CD4-positive, CD25-positive, alpha-beta regulatory T cell (primary cell): ENCODE measurements at regions not wholly inside any gene's neighbourhood (a gene's known extent, or its start where the extent isn't known, plus 50 kb on each side); places are given as distances from the start of the nearest gene placed in this dataset.
A peak's percentile ranks its signal among the peaks of the same experiment; 100 is the strongest.

ENCODE experiments used
- ATAC-seq, 2 donors: fragments of 150-1000 bp; cut with Tn5 transposase; one replicate each; pipeline ENCODE4 v1.10.0; 2021; ENCODE audit warnings: low read depth in 2 of 2, moderate number of reproducible peaks in 2 of 2, moderate library complexity in 1 of 2
- DNase-seq, 3 donors: peaks; one replicate each; pipeline versions ENCODE4 v3.0.0 to v3.0.0-alpha.2; 2012 to 2022; ENCODE audit warnings: mixed read lengths in 1 of 3
- H3K27ac ChIP-seq: one replicate; pipeline ENCODE4 v1.7.0; 2013; ENCODE audit warnings: mild to moderate bottlenecking, low read length; ENCODE audit not compliant: insufficient read depth, poor library complexity, severe bottlenecking
- H3K27me3 ChIP-seq: one replicate; pipeline ENCODE4 v1.7.0; 2013; ENCODE audit warnings: low read length; ENCODE audit not compliant: control insufficient read depth, insufficient read depth
- H3K36me3 ChIP-seq: one replicate; pipeline ENCODE4 v1.7.0; 2013; ENCODE audit warnings: mild to moderate bottlenecking, low read length, moderate library complexity; ENCODE audit not compliant: control insufficient read depth, insufficient read depth
- H3K4me1 ChIP-seq: 2 replicates; pipeline ENCODE4 v1.7.0; 2013; ENCODE audit warnings: mild to moderate bottlenecking, low read length; ENCODE audit not compliant: insufficient read depth, control insufficient read depth, poor library complexity, severe bottlenecking
- H3K4me3 ChIP-seq: one replicate; pipeline ENCODE4 v1.7.0; 2013; ENCODE audit warnings: low read depth, mild to moderate bottlenecking, low read length, moderate library complexity
- H3K9me3 ChIP-seq, 2 experiments: 1 replicate in 1 of 2; 2 replicates in 1 of 2; pipeline ENCODE4 v1.7.0; 2013; ENCODE audit warnings: low read length in 2 of 2, mild to moderate bottlenecking in 1 of 2, moderate library complexity in 1 of 2; ENCODE audit not compliant: control insufficient read depth in 2 of 2
- H3K27ac Mint-ChIP-seq, 3 donors: one replicate each; pipeline ENCODE4 v1.8.0; 2020 to 2022; ENCODE audit warnings: mild to moderate bottlenecking in 3 of 3, mixed read lengths in 3 of 3, moderate library complexity in 2 of 3
- H3K27me3 Mint-ChIP-seq: one replicate; pipeline ENCODE4 v1.8.0; 2022; ENCODE audit warnings: mild to moderate bottlenecking, mixed read lengths
- H3K36me3 Mint-ChIP-seq: one replicate; pipeline ENCODE4 v1.8.0; 2020; ENCODE audit warnings: mixed read lengths
- H3K4me1 Mint-ChIP-seq, 4 donors: one replicate each; pipeline ENCODE4 v1.8.0; 2020 to 2022; ENCODE audit warnings: mixed read lengths in 4 of 4, mild to moderate bottlenecking in 1 of 4
- H3K4me3 Mint-ChIP-seq, 4 donors: one replicate each; pipeline ENCODE4 v1.8.0; 2020 to 2022; ENCODE audit warnings: mild to moderate bottlenecking in 4 of 4, mixed read lengths in 4 of 4, moderate library complexity in 3 of 4
- H3K9me3 Mint-ChIP-seq, 7 donors: one replicate each; pipeline ENCODE4 v1.8.0; 2020 to 2022; ENCODE audit warnings: mixed read lengths in 7 of 7, mild to moderate bottlenecking in 3 of 7, moderate library complexity in 2 of 7

DNA sequence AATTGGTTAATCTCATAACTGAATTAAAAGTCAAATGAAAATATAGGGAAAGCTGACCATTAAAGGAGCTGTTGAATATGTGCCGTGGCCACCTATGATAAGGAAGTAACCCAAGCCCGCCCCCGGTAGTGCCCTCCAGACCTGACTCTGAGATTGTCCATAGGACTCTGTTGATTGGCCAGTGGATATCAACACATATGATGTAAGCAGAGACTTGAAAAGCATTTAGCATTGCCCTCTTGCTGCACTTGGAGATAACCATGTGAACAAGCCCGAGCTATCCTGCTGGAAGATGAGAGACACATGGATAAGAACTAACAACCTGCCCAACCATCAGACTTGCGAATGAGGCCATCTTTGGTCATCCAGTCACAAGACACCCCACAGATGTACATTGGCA, 83.2 kb downstream of the LINC00237 start:
- H3K27ac ChIP-seq, result no peak overlapping the region
- ATAC-seq (no peak), DNase-seq (no peak)
- no peaks in the 10 kb centered on the region for H3K36me3 ChIP-seq
- no peaks in the 10 kb centered on the region for H3K4me1 ChIP-seq
- no peaks in the 10 kb centered on the region for H3K9me3 ChIP-seq
- H3K27me3 ChIP-seq, result peaks cover 11% of the 10 kb centered on the region
- H3K27ac Mint-ChIP-seq, result no peak overlapping the region
- H3K9me3 Mint-ChIP-seq, result peaks cover 0 to 2% (median 0%) of the 10 kb centered on the region in 7 donors
- no peaks in the 10 kb centered on the region for H3K36me3 Mint-ChIP-seq
- H3K4me3 Mint-ChIP-seq, result no peak overlapping the region
- no peak overlapping the region for H3K4me3 ChIP-seq
- peaks cover 20% of the 10 kb centered on the region for H3K27me3 Mint-ChIP-seq
- no peaks in the 10 kb centered on the region for H3K4me1 Mint-ChIP-seq

DNA sequence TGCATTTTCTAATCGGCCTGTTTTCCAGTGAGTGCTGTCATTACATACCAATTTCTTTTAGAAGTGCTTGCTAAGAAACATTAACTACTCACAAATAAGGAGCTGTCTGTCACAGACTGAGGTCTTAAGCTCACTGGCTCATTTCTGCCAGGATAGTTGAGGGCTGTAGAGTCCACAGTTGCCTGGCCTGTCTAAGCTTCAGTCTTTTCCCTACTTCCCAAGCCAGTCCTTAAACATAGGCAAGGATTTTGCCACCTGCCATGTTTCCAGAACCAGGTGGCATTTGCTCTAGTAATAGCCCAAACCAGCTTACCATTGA, 84.7 kb downstream of the LINC00237 start:
- peaks cover 0 to 2% (median 0%) of the 10 kb centered on the region in 7 donors for H3K9me3 Mint-ChIP-seq
- peaks cover 26% of the 10 kb centered on the region for H3K27me3 Mint-ChIP-seq
- ATAC-seq, result no peak

DNA sequence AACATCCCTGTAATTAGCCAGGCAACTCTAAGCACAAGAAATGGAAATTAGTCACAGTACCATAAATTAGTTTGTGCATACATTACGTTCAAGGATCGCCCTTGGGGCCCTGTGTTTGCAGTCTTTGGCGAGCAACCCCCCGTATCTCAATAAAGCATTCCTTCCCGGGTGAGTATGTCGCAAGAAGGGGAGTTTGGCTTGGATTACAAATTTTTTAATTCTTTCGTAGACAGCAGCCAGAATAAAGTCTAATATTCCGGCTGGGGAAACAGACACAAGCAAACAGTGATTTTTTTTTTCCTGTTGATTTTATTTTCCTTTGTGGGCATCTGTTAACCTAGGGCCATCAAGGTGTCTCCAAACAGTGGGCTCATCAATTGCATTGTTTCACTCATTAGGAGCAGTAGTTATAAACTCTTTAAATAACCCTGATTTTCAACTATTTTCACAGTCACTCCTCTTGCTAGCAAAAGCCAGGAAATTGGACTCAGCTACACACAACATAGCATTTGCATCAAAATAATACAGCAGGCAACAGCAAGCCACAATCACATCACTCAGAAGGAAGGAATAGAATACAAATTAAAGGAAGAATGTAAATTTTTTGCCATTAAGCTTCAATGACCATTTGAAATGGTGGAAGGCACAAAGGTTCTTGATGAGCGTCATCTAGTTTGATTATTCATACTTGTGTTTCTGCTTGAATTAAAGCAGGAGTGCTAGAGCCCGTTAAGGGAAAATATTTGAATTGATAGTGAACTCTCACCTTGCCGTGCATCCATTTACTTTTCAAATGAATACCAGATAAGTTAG, 85.3 kb downstream of the LINC00237 start:
- H3K27me3 Mint-ChIP-seq, result peaks cover 26% of the 10 kb centered on the region
- ATAC-seq, result no peak

More for the DNA sequence above, 84.7 kb downstream of the LINC00237 start:
- no peaks in the 10 kb centered on the region for H3K4me1 ChIP-seq
- H3K27me3 ChIP-seq, result peaks cover 15% of the 10 kb centered on the region
- Mint-ChIP-seq H3K4me3 (no peak overlapping the region), H3K4me1 (no peaks in the 10 kb centered on the region), H3K27ac (no peak overlapping the region), H3K36me3 (no peaks in the 10 kb centered on the region)
- no peak for DNase-seq
- H3K4me3 ChIP-seq, result no peak overlapping the region
- no peaks in the 10 kb centered on the region for H3K36me3 ChIP-seq
- no peaks in the 10 kb centered on the region for H3K9me3 ChIP-seq
- H3K27ac ChIP-seq, result no peak overlapping the region

GRCh38 chr20:21019814-21020658, 86.1 kb downstream of the LINC00237 start:
- Mint-ChIP-seq H3K4me3 (no peak overlapping the region), H3K9me3 (no peaks in the 10 kb centered on the region), H3K27me3 (peaks cover 31% of the 10 kb centered on the region), H3K36me3 (no peaks in the 10 kb centered on the region), H3K27ac (peak overlapping the region in 1 of 3 donors; percentile 50), H3K4me1 (no peaks in the 10 kb centered on the region)
- Histone ChIP-seq H3K4me3 (no peak overlapping the region), H3K4me1 (no peaks in the 10 kb centered on the region), H3K27me3 (peaks cover 15% of the 10 kb centered on the region), H3K27ac (no peak overlapping the region), H3K9me3 (no peaks in the 10 kb centered on the region), H3K36me3 (no peaks in the 10 kb centered on the region)
- DNase-seq (no peak), ATAC-seq (no peak)

More for the DNA sequence above, 85.3 kb downstream of the LINC00237 start:
- H3K4me1 Mint-ChIP-seq, result no peaks in the 10 kb centered on the region
- H3K9me3 Mint-ChIP-seq, result no peaks in the 10 kb centered on the region
- no peak overlapping the region for H3K4me3 Mint-ChIP-seq
- no peak overlapping the region for H3K27ac Mint-ChIP-seq
- H3K36me3 ChIP-seq, result no peaks in the 10 kb centered on the region
- no peak overlapping the region for H3K27ac ChIP-seq
- H3K9me3 ChIP-seq, result no peaks in the 10 kb centered on the region
- DNase-seq, result no peak
- H3K4me1 ChIP-seq, result no peaks in the 10 kb centered on the region
- H3K4me3 ChIP-seq, result no peak overlapping the region
- H3K27me3 ChIP-seq, result peaks cover 15% of the 10 kb centered on the region
- H3K36me3 Mint-ChIP-seq, result no peaks in the 10 kb centered on the region

GRCh38 chr20:21019468-21019813, 86.7 kb downstream of the LINC00237 start:
- Histone ChIP-seq H3K36me3 (no peaks in the 10 kb centered on the region), H3K27ac (no peak overlapping the region), H3K9me3 (no peaks in the 10 kb centered on the region), H3K27me3 (peaks cover 15% of the 10 kb centered on the region), H3K4me3 (no peak overlapping the region), H3K4me1 (no peaks in the 10 kb centered on the region)
- DNase-seq, result no peak
- Mint-ChIP-seq H3K27me3 (peaks cover 34% of the 10 kb centered on the region), H3K4me1 (no peaks in the 10 kb centered on the region), H3K36me3 (no peaks in the 10 kb centered on the region), H3K9me3 (no peaks in the 10 kb centered on the region), H3K27ac (no peak overlapping the region), H3K4me3 (no peak overlapping the region)
- ATAC-seq, result no peak

GRCh38 chr20:21018576-21018975, 87.6 kb downstream of the LINC00237 start:
- no peaks in the 10 kb centered on the region for H3K9me3 ChIP-seq
- ATAC-seq (no peak), DNase-seq (no peak)
- no peak overlapping the region for H3K4me3 ChIP-seq
- no peak overlapping the region for H3K27ac Mint-ChIP-seq
- H3K27ac ChIP-seq, result no peak overlapping the region
- no peaks in the 10 kb centered on the region for H3K9me3 Mint-ChIP-seq
- no peaks in the 10 kb centered on the region for H3K36me3 ChIP-seq
- no peaks in the 10 kb centered on the region for H3K36me3 Mint-ChIP-seq
- no peak overlapping the region for H3K4me3 Mint-ChIP-seq
- no peaks in the 10 kb centered on the region for H3K4me1 Mint-ChIP-seq
- peaks cover 34% of the 10 kb centered on the region for H3K27me3 Mint-ChIP-seq
- H3K4me1 ChIP-seq, result no peaks in the 10 kb centered on the region
- H3K27me3 ChIP-seq, result peaks cover 15% of the 10 kb centered on the region

- Mint-ChIP-seq H3K27me3 (peaks cover 34% of the 10 kb centered on the region), H3K4me1 (no peaks in the 10 kb centered on the region), H3K36me3 (no peaks in the 10 kb centered on the region), H3K27ac (no peak overlapping the region), H3K4me3 (no peak overlapping the region), H3K9me3 (peaks cover 0 to 3% (median 0%) of the 10 kb centered on the region in 7 donors)
- H3K4me1 ChIP-seq, result no peaks in the 10 kb centered on the region
- ATAC-seq (no peak), DNase-seq (no peak)
- no peak overlapping the region for H3K27ac ChIP-seq
- H3K36me3 ChIP-seq, result no peaks in the 10 kb centered on the region
- H3K9me3 ChIP-seq, result no peaks in the 10 kb centered on the region
- H3K4me3 ChIP-seq, result no peak overlapping the region
- peaks cover 15% of the 10 kb centered on the region for H3K27me3 ChIP-seq
Measured at GRCh38 chr20:21017528-21018085, 88.6 kb downstream of the LINC00237 start.
